AML-193 (cell line): ENCODE measurements at regions not wholly inside any gene's neighbourhood (a gene's known extent, or its start where the extent isn't known, plus 50 kb on each side); places are given as distances from the start of the nearest gene placed in this dataset.

Experiments
- DNase-seq, 2 experiments: peaks; one replicate each; lab custom pipeline; 2025; lab: John Stamatoyannopoulos, UW

DNA sequence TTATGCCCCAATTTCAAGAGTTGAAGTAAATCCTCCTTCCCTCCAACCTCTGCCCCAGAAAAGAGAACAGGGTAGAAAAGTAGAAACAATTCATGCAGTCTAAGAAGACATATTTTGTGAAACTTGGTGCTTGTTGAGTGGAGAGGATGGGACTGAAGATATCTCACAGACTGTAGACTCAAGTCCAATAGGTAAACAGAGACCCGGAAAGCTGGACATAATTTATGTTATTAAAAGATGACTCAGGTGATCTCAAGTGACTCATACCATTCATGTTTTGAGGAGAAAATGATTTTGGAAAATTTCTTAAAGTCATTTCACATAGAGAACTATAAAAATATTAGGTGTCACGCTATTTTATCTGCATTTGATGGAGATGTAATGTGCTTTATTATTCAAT is 203.1 kb upstream of the SOX9 start:
- DNase-seq = no peak

DNA sequence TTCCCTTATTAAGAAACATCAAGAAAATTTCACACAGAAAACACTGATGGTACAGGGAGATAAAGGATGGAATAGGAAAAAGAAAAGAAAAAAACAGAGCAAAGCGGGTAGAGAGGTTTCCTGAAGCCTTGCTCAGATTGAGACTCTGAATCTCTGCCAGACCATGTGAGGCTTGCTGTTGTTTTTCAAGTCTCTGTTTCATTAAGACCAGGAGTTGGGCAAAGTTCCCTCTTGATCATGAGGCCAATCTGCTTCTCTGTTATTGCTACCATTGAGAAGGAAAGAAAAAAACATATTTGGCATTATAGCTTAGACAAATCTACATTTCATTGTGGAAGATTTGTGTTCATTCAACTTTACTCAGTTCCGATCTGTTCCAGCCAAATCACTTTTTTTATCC is 201.6 kb upstream of the SOX9 start:
- DNase-seq = no peak

DNA sequence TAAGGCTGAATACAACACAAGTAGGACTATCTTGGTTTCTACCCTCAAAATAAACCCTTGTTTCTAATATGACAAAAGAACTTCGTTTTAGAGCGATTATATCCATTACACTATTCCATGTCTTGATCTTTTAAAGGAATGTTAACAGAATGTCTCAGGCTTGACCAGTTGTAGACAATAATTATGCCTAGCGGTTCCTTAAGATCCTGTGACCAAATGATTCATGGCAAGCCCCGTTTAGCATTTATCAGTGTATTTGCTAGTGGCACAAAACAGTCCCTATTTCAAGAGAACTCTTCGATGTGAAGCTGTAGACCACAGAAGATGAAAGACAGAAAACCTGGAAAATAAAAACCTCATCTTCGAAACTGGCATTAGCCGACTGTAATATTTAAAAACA is 200.9 kb upstream of the SOX9 start:
- DNase-seq = no peak

DNA sequence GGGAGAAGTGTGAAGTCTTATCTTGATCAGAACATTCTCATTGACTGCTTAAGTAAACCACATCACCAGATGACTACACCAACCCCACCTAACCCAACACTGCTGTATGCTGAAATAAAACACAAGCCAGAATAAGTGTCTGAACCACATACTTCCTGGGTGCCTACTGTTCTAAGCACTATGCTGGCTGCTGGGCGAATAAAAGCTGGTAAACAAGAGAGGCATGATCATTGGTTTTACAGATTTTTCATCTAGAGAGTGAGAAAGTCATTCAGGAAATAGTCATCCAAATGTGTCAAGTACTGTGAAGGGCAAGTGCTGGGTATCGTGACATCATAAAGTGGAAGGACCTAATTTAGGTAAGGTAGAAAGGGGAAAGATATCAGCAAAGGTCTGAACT is 199.0 kb upstream of the SOX9 start:
- no peak for DNase-seq

DNA sequence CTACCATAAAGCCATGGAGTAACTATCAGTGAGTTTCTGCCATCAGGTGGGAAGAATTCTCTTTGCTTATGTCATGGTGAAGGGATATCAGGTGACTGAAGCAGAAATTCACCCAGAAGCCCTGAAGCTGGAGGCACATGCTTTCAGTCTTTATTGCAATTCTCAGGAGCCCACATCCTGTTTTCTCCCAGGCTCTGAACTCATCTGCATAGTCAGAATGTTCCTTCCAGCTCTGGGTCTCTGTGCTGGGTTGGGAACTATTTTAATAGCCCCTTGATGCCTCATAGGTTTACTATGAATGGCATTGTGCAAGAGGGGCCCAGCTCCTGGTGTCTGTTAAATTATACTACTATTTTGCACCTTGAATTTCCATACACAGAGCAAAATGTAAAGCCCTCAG is 198.4 kb upstream of the SOX9 start:
- DNase-seq = no peak

DNA sequence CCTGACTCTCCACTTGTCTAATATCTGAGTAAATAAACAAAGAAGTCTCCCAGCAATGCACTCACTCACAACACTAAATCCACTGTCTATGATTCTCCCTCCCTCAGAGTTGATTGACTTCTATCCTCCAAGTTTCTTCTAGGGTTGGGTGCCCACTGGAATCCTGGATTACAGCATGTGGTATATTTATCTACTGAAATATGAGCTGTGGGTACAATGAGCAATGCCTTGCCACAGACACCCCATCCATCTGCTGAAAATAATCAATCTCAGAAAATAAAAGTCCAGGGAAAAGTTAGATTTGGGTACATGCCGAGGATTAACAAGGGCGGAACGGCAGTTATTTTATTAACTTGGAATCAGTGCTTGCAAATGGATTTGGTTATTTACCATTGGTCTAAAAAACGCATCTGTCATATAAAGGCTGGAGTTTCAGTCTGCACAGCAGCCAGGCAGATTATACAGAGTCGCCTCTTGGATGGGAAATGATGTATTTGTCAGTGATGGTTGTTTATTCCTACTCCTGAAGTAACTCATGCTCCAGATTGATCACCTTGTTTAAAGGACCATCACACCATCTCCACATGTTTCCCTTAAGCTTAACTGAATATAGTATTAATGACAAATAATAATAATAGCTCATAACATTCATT is 193.9 kb upstream of the SOX9 start:
- no peak for DNase-seq

DNA sequence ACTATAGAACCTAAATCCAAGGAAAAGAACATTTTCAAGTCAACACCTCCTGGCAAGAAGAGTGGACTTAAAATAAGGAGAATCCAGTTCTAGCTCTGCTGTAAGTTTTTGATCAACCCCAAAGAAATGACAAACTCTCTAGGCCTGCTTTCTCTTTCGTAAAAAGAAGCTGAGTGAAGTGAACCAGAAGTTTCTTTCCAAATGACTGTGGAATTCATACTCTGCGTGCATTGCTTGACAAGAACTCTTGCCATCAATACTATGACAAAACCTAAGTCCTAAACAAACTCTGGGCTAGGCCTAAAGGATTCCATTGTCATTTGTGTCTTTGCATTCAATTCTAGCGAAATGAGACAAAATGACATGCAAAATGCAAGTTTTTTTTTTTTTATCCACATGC is 187.5 kb upstream of the SOX9 start:
- no peak for DNase-seq

DNA sequence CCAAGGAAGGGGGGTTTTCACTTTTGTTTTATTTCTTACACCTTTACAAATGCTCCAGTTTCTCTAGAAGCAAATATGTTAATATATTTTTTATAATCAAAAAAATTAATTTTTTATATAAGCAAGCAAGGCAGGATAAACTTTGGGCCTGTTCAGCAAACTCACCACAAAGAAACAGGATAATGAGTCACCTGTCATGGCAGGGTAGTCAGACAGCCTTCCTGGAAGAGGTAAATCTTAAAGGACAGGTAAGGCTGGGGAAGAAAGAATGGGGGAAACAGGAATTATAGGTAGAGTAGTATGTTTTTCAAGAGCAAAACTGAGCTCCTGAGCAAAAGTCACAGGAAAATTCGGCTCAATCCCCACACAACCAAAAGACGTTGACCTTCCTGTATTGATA is 186.3 kb upstream of the SOX9 start:
- no peak for DNase-seq

DNA sequence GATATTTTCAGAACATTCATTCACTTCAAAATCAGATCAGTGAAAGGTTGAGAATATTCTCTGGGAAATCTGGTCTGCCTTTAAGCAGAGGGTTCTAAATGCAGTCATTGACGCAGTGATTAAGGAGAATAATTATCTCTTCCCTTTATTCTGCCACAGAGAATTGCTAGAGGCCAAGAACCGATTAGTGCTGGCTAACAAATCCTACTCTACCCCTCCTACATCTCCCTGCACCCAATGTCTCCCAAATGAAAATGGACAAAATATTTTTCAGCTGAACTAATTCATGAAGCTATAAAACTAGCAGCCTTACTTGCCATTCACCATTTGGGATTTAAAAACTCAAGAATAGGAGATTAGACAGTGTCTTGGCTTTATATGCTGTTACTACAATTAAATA is 185.5 kb upstream of the SOX9 start:
- DNase-seq = no peak

DNA sequence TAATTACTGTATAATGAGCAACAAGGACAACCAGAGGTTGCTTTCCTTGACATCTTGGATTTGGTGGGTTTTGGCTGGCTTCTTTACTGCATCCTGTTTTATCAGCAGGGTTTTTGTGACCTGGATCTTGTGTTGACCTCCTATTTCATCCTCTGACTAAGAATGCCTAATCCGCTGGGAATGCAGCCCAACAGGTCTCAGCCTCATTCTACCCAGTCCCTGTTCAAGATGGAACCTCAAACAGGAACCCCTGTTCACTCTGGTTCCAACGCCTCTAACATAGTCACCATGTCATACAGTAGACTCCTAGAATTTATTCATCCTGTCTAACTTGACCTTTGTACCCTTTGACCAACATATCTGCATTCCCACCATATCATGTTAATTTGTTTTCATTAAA is 183.8 kb upstream of the SOX9 start:
- no peak for DNase-seq

DNA sequence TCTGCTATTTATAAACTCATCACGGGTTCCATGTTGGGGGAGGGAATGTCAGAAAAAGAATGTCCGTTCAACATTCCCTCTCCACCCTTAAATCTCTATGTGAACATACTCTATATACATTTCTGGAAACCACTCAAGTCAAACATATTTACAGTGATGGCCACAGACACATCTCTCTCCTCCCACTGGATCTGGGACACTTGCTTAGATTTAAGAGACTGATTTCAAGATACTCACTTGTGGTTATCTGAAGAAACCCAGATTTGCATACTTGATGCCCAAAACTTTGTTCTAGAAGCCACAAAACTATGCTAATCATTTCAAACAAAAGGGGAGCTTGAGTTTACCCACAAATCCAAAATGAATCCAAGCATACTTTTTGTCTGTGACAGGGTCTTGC is 182.9 kb upstream of the SOX9 start:
- DNase-seq = no peak

DNA sequence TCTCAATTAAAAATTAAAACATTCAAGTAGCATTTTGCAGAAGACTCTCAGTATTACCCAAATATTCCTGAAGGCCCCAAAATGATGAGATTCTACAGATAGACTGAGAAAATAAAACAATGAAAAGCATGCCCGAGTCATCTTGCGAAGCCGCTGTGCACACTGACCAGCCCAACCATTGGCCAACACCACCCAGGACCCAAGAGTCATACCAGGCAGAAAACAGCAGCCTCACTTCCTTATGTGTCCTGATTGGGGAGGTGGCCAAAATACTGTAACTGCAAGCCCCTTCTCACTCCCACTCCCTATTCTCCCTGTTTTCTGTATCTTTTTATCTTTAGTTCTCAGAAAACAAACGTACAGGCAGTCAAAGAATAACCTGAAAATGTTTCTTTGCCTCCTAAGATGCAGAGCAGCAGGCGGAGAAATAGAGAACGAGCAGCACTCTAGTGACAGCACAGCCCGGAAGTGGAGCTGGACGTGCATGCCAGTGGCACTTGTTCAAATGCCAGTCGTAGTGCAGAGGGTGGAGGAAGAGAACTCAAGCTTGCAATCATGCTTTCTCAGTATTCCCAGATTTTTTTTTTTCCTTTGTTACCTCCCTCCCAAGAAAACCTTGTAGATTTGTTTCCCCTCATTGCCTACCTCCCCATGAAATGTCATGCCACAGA is 182.3 kb upstream of the SOX9 start:
- DNase-seq = no peak

DNA sequence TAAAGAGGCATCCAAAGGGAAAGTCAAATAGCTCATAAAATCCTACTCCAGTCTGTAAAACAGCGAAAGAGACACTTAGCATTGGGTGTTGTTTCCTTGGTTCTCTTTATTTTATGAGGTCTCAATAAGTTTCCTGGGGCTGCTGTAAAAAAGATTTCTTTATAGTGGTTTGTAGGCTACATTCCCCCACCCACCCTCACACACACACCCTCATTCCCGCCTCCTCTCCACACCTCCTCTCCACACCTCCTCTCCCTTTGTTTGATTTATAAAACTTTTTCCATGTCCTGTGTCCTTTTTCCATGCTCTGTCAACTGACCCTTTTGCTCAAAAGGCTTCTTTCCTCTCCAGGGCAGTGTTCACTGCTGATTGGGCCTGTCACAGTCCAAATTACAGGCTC is 178.9 kb upstream of the SOX9 start:
- no peak for DNase-seq

DNA sequence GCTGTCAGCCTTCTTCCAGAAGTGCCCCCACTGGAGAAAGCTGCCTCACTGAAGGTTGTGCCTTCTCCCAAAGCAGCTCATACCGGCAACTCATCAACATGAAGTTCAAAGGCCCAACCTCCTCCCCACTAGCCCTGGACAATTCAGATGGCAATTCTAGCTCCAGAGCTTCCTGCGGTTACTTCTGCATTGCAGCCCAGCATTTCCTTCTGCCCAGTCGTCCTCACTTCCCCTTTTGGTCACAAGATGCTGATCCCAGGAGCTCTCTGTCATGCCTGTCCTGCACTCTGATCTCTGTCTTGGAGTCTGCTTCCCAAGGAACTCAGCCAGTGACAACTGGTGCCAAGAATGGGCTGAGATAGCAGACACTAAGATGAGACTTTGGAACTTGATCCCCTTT is 178.2 kb upstream of the SOX9 start:
- DNase-seq = no peak

DNA sequence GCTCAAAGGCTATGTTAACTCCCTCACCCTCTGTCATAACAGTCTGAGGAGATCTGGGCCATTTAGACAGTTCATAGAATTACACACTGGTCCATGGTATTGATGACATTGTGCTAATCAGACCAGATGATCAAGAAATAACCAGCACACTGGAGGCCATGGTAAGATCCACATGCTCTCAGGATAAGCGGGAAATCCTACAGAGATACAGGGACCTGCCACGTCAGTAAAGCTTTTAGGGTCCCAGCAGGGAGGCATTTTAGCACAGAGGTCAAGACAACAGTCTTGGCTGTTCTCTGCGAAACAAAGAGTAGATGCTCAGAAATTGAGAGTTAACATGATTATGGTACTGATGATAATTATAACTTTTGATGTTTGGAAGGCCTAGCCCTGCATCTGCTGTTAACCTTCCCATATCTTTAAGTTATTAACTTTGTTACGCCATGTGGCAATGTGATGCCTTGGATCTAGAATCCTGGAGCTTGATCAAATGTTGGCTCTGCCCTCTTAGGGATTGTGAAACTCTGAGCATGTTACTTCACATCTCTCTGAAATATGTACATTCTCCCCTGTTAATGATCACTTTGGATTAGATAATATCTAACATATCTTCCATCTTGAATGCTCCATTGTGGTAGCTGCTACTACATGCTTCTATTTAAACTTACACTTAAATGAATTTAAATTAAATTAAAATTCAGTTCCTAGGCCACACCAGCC is 172.0 kb upstream of the SOX9 start:
- no peak for DNase-seq

DNA sequence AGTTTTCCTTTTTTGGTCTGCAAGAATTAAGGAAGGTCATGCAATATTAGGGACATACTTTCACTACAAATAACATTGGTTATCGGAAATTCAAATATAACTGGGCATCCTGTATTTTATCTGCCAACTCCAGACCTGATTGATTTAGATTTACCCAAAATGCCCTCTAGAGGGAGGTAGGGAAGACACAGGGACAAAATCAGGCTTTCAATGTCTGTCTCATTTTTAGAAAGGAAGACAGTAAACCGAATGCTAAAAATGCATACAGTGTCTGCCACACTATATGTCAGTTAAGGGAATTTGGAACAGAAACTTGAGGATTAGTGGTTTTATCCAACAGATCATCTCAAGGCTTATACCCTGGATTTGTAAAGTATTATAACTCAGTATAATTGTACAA is 161.7 kb upstream of the SOX9 start:
- no peak for DNase-seq

DNA sequence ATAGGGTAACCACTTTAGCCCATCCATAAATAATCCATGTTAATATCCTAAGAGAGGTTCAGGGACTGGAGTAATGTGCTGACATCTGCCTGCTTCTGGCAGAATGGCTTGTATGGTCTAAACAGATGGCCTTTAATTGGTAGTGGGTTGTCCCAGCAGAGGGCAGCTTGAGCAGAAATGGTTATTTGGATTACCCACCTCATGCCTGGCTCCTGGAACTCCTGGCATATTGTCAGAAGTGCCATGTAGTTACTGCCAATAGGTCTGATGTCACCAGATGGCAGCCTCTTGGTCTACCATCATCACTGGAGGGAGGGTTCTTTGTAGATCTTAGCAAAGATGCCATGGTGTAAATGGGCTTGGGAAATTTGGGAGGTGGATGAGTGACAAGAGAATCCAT is 157.5 kb upstream of the SOX9 start:
- no peak for DNase-seq

DNA sequence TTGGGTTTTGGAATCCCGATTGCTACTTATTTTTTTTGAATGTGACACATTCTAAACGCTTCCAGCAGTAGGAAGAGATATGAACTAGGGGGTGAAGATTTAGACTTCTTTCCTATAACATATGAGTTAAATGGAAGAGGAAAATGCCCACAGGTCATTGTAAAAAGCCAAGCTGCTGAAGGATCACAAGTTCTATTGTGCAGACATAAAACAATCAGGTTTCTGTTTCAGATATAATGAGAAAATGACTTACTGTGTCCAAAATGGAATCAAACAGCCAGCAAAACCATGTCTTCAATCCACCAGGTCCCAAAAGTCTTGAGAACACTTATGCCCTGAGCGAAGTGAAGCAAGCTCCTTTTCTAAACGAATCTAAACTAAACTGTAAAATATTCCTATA is 157.0 kb upstream of the SOX9 start:
- DNase-seq = no peak

DNA sequence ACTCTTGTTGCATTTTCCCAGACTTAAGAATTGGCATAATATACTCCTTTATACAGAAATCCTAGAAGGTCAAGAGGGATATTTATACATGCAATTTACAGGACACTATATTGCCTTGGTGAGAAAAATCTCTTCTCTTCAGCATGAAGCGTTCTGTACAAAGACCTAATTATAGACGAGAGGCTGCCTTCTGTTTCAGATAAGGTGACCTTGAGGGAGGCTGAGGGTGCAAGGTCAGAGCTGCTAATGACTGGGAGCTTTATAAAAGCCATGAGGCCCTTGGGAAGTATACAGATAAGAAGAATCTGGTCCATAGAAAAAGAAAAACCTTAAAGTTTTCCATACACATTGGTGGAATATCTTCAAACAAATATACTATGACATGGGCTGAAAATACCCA is 156.3 kb upstream of the SOX9 start:
- DNase-seq = no peak

DNA sequence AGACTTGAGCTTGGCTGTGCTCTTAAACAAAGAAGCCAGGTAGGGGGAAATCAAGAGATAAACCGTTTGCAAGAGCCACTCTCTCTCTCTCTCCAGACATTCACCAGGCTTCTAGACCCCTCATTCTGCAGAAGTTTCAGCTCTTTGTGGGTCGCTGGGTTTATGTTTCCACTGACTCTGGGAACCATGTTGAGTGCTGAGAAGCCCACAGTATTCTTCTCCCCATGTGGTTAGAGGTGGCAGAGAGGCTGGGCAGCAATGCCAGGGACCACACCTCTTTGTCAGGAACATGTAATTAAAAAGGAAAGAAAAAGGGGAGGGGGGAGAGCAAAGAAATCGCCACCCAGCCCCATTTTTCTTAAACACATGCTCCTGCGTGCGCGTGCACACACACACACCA is 154.8 kb upstream of the SOX9 start:
- no peak for DNase-seq

DNA sequence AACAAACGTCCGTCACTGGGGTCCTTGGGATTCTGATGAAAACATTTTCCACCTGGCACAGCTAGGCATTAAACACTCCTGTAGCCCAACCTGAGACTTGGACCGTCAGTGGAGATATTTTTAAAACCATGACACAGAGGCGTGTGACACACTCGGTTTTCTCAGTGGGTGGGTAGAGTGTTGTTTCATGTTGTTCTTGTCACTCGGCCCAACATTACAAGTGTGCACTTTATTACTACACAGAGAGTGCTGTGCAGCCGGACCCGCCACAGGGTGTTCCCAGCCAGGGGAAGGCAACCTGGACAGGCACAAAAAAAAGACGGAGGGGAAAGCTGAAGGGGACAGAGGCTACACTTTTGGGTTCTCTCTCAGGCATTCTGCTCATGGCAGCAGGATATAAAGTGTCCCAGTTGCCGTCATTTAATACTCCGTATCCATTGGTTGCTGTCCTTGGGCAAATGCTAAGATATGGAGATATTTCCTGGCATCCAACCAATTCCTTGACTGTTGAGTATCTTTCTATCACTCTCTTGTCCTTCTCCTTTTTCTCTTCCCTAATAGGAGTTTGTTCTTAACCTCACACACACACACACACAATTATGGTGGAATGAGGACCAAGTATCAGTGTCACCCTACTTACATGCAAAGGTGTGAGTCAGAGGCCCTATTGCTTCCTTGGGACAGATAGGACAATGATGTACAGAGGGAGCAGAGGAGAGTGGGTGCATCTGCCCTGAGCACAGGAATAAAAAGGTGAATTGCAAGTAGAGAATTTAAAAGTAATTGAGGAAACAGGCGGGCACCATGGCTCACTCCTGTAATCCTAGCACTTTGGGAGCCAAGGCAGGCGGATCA is 154.1 kb upstream of the SOX9 start:
- no peak for DNase-seq

DNA sequence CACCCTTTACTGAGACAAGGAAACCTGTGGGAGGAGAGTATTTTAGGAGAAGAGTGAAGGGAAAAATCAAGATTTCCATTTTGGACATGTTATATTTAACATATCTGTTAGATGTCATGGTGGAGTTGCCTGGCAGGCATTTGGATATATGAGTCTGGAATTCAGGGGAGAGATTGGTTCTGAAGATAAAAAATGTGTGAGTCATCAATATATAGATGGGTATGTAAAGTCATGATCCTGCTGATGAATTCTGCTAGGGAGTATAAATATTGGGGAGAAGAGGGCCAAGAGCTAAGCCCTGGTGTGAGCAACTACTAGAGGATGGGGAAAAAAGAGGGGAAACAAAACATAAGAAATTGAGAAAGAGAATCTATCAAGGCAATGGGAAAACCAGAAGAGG is 151.3 kb upstream of the SOX9 start:
- DNase-seq = no peak

DNA sequence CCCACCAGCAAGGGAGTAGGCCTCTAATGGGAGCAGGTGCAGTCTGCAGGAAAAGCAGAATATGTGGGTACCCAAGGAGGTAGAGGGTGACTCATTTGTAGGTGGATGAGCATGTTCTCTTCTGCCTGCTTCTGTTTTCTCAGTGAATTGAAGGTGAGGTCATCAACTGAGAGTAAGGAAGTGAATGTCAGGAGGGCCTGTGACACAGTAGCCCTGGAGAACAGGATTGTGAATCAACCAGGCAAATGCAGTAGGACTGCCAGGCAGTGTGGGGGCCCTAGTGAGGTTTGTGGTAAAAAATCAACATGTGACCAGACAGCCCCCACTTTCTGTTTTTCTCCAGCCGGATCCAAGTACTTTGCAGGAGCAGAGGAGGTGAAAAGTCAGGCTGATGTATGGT is 150.5 kb upstream of the SOX9 start:
- DNase-seq = no peak
